Upper lobe of right lung (tissue), 1 donor: ENCODE measurements at regions not wholly inside any gene's neighbourhood (a gene's known extent, or its start where the extent isn't known, plus 50 kb on each side); places are given as distances from the start of the nearest gene placed in this dataset.

Source experiments
- ATAC-seq: fragments of 200-7000 bp; cut with Tn5 transposase; one replicate; pipeline ENCODE4 v1.9.1; 2020; ENCODE audit warnings: mild to moderate bottlenecking, moderate library complexity
- DNase-seq: peaks from one replicate; pipeline ENCODE4 v3.0.0-alpha.2; 2020
- H3K27ac ChIP-seq: fragments of 200-600 bp; one replicate; pipeline ENCODE4 v1.8.0; 2022
- H3K27me3 ChIP-seq: fragments of 200-600 bp; one replicate; pipeline ENCODE4 v1.8.0; 2022; ENCODE audit warnings: mild to moderate bottlenecking
- H3K36me3 ChIP-seq: fragments of 200-600 bp; one replicate; pipeline ENCODE4 v1.8.0; 2022
- H3K4me1 ChIP-seq: fragments of 200-600 bp; one replicate; pipeline ENCODE4 v1.8.0; 2022
- H3K4me3 ChIP-seq: fragments of 200-600 bp; one replicate; pipeline ENCODE4 v1.8.0; 2022; ENCODE audit warnings: mild to moderate bottlenecking
- H3K9me3 ChIP-seq: fragments of 200-600 bp; one replicate; pipeline ENCODE4 v1.8.0; 2022
- CTCF ChIP-seq: fragments of 200-600 bp; IDR thresholded peaks from one replicate; pipeline ENCODE4 v1.8.0; 2022; ENCODE audit warnings: antibody characterized with exemption
- intact Hi-C: fragments of 100-400 bp; cut with DNase I; formaldehyde crosslinking; loops from one replicate; pipeline ENCODE4 v1.11.0; 2022
- donor health status: DM: no; HTN: yes; CAD: no; lungs with severe emphysema.

- intact Hi-C loops, result no loop called here
- no peak for TF ChIP-seq CTCF
- Histone ChIP-seq H3K9me3 (no peaks in the 10 kb centered on the region), H3K27ac (no peak overlapping the region), H3K27me3 (no peaks in the 10 kb centered on the region), H3K4me3 (no peak overlapping the region), H3K36me3 (no peaks in the 10 kb centered on the region), H3K4me1 (no peaks in the 10 kb centered on the region)
- ATAC-seq (no peak), DNase-seq (no peak)
These were observed 192.5 kb upstream of the RAG2 start for GRCh38 chr11:36790526-36790925.

GRCh38 chr11:36783808-36784207 is 185.8 kb upstream of the RAG2 start:
- intact Hi-C loops, result no loop called here
- no peak overlapping the region for H3K27ac ChIP-seq
- no peak for DNase-seq
- no peaks in the 10 kb centered on the region for H3K9me3 ChIP-seq
- no peak for TF ChIP-seq CTCF
- no peaks in the 10 kb centered on the region for H3K36me3 ChIP-seq
- no peak for ATAC-seq
- H3K4me3 ChIP-seq, result no peak overlapping the region
- no peaks in the 10 kb centered on the region for H3K4me1 ChIP-seq
- no peaks in the 10 kb centered on the region for H3K27me3 ChIP-seq

- no peaks in the 10 kb centered on the region for H3K9me3 ChIP-seq
- DNase-seq, result no peak
- no peak overlapping the region for H3K27ac ChIP-seq
- no peaks in the 10 kb centered on the region for H3K36me3 ChIP-seq
- H3K4me1 ChIP-seq, result no peaks in the 10 kb centered on the region
- no peaks in the 10 kb centered on the region for H3K27me3 ChIP-seq
- intact Hi-C loops, result no loop called here
- no peak for TF ChIP-seq CTCF
- ATAC-seq, result no peak
- no peak overlapping the region for H3K4me3 ChIP-seq
These were observed 181.8 kb upstream of the RAG2 start for GRCh38 chr11:36779791-36780190.

GRCh38 chr11:36777311-36777710 is 179.3 kb upstream of the RAG2 start:
- no peaks in the 10 kb centered on the region for H3K36me3 ChIP-seq
- H3K9me3 ChIP-seq, result no peaks in the 10 kb centered on the region
- intact Hi-C loops, result no loop called here
- DNase-seq (no peak), ATAC-seq (no peak)
- H3K4me1 ChIP-seq, result no peaks in the 10 kb centered on the region
- no peak overlapping the region for H3K27ac ChIP-seq
- H3K27me3 ChIP-seq, result no peaks in the 10 kb centered on the region
- no peak for TF ChIP-seq CTCF
- no peak overlapping the region for H3K4me3 ChIP-seq

- Histone ChIP-seq H3K4me3 (no peak overlapping the region), H3K9me3 (no peaks in the 10 kb centered on the region), H3K4me1 (no peaks in the 10 kb centered on the region), H3K27me3 (no peaks in the 10 kb centered on the region), H3K27ac (no peak overlapping the region), H3K36me3 (no peaks in the 10 kb centered on the region)
- DNase-seq (no peak), ATAC-seq (no peak)
- intact Hi-C loops, result no loop called here
- no peak for TF ChIP-seq CTCF
These were observed 177.7 kb upstream of the RAG2 start for GRCh38 chr11:36775756-36776155.

- ATAC-seq (no peak), DNase-seq (no peak)
- Histone ChIP-seq H3K9me3 (no peaks in the 10 kb centered on the region), H3K4me1 (no peaks in the 10 kb centered on the region), H3K36me3 (no peaks in the 10 kb centered on the region), H3K27me3 (no peaks in the 10 kb centered on the region), H3K27ac (no peak overlapping the region), H3K4me3 (no peak overlapping the region)
- TF ChIP-seq CTCF, result no peak
- intact Hi-C loops, result no loop called here
These were observed 177.1 kb upstream of the RAG2 start for GRCh38 chr11:36775130-36775529.
